SK-N-SH treated with all-trans-retinoic acid at 6 μM for 48 hours (cell line): ENCODE measurements at regions not wholly inside any gene's neighbourhood (a gene's known extent, or its start where the extent isn't known, plus 50 kb on each side); places are given as distances from the start of the nearest gene placed in this dataset.

Experiments
- CREB5 ChIP-seq: fragments of 250-450 bp; sonication (Bioruptor Pico); IDR thresholded peaks from 2 replicates; pipeline ENCODE4 v1.5.1; 2020; ENCODE audit warnings: low read depth, mild to moderate bottlenecking, moderate library complexity
- ESRRG ChIP-seq: fragments of 250-450 bp; sonication (Bioruptor Pico); IDR thresholded peaks from 2 replicates; pipeline ENCODE4 v1.6.1; 2021; ENCODE audit warnings: mild to moderate bottlenecking
- OSR1 ChIP-seq: fragments of 250-450 bp; sonication (Bioruptor Pico); IDR thresholded peaks from 2 replicates; pipeline ENCODE4 v1.8.0; 2022; ENCODE audit warnings: moderate library complexity, mild to moderate bottlenecking, inconsistent platforms
- PATZ1 ChIP-seq: fragments of 250-450 bp; sonication (Bioruptor Pico); IDR thresholded peaks from 2 replicates; pipeline ENCODE4 v1.8.0; 2020; ENCODE audit warnings: mild to moderate bottlenecking, moderate library complexity, borderline replicate concordance
- POU6F1 ChIP-seq: fragments of 250-450 bp; sonication (Bioruptor Pico); IDR thresholded peaks from 2 replicates; pipeline ENCODE4 v1.8.0; 2021; ENCODE audit warnings: low read depth, mild to moderate bottlenecking, moderate library complexity, borderline replicate concordance
- RARB ChIP-seq: fragments of 250-450 bp; sonication (Bioruptor Pico); IDR thresholded peaks from 2 replicates; pipeline ENCODE4 v1.8.0; 2021; ENCODE audit warnings: mild to moderate bottlenecking, moderate library complexity
- TCF4 ChIP-seq: fragments of 250-450 bp; sonication (Bioruptor Pico); IDR thresholded peaks from 2 replicates; pipeline ENCODE4 v1.8.0; 2021; ENCODE audit warnings: mild to moderate bottlenecking, moderate library complexity, borderline replicate concordance
- TSHZ2 ChIP-seq: fragments of 250-450 bp; sonication (Bioruptor Pico); IDR thresholded peaks from 2 replicates; pipeline ENCODE4 v1.5.0; 2020; ENCODE audit warnings: mild to moderate bottlenecking, moderate library complexity
- ZFP3 ChIP-seq: fragments of 250-450 bp; sonication (Bioruptor Pico); IDR thresholded peaks from 2 replicates; pipeline ENCODE4 v1.5.0; 2020; ENCODE audit warnings: mild to moderate bottlenecking, moderate library complexity
- ZFP30 ChIP-seq: fragments of 450-650 bp; formaldehyde crosslinking; IDR thresholded peaks from 2 replicates; pipeline ENCODE4 v1.5.0; 2022; ENCODE audit warnings: mild to moderate bottlenecking, moderate library complexity
- ZNF8 ChIP-seq: fragments of 450-650 bp; formaldehyde crosslinking; IDR thresholded peaks from 2 replicates; pipeline ENCODE4 v1.5.0; 2020; ENCODE audit warnings: mild to moderate bottlenecking, moderate library complexity

- TF ChIP-seq ZFP30: no peak
- no peak for TF ChIP-seq CREB5 (CRISPR knock-in tag)
- no peak for TF ChIP-seq TSHZ2
- no peak for TF ChIP-seq ZNF8
- no peak for TF ChIP-seq ZFP3 (CRISPR knock-in tag)
- no peak for TF ChIP-seq OSR1 (CRISPR knock-in tag)
- no peak for TF ChIP-seq RARB (CRISPR knock-in tag)
- TF ChIP-seq PATZ1 (CRISPR knock-in tag): no peak
- TF ChIP-seq POU6F1 (CRISPR knock-in tag): no peak
- no peak for TF ChIP-seq TCF4
- no peak for TF ChIP-seq ESRRG (CRISPR knock-in tag)
These were observed 350.3 kb downstream of the PTTG2 start for GRCh38 chr4:38310446-38311043.
